ENCODE measurements at regions not wholly inside any gene's neighbourhood (a gene's known extent, or its start where the extent isn't known, plus 50 kb on each side); places are given as distances from the start of the nearest gene placed in this dataset.
"Not testable (repeated sequence)": the region's sequence is repeated elsewhere in the genome, so short reads cannot be mapped to it uniquely, and the experiment has no call there.

DNA sequence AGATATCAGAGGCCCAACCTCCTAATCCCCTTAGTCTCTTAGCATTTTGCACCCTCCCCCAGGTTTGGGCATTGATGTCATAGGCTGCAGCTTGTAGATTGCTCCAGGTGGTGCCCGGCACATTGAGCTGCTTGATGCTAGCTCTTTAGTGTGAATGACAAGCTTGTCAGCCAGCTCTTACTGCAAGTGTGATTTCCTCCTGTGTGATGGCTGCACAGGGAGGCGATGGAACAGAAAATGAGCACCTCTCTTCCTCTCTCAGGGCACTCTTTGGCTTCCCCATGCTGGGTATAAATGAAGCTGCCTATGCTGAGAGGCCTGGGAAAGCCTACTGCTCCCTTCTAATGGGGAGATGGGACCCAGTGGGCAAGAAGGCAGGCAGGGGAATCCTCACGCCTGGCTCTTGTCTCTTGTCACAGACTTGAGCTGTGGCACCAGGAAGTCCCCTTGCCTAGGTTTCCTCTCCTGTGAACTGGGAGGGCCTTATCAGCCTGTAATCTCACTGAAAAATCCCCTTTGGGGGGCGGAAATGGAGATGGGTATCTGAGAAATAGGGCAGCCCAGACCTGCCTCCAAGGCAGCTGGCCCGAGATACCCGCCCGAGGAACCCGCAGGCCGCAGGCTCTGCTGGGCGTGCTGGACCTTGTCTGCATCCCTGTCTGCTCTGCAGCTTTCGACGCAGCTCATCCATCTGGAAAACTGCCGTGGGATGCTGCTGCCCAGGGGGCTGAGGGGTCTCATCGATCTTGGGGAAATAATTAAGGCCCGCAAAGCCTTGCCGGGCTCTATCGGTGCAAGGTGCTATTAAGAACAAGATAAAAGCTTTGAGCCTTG is 163.5 kb upstream of the CXCR4 start:
- Histone ChIP-seq H3K27me3 (peaks cover 3% of the 10 kb centered on the region), H3K4me3 (no peak overlapping the region), H3K4me1 (no peaks in the 10 kb centered on the region), H3K36me3 (no peaks in the 10 kb centered on the region), H3K9me3 (no peaks in the 10 kb centered on the region), H3K27ac (no peak overlapping the region)
- TF ChIP-seq, protein P1, sequence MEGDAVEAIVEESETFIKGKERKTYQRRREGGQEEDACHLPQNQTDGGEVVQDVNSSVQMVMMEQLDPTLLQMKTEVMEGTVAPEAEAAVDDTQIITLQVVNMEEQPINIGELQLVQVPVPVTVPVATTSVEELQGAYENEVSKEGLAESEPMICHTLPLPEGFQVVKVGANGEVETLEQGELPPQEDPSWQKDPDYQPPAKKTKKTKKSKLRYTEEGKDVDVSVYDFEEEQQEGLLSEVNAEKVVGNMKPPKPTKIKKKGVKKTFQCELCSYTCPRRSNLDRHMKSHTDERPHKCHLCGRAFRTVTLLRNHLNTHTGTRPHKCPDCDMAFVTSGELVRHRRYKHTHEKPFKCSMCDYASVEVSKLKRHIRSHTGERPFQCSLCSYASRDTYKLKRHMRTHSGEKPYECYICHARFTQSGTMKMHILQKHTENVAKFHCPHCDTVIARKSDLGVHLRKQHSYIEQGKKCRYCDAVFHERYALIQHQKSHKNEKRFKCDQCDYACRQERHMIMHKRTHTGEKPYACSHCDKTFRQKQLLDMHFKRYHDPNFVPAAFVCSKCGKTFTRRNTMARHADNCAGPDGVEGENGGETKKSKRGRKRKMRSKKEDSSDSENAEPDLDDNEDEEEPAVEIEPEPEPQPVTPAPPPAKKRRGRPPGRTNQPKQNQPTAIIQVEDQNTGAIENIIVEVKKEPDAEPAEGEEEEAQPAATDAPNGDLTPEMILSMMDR (IDR thresholded peaks at IDR 0.05): no peak
- TF ChIP-seq POLR2AphosphoS5 (IDR thresholded peaks at IDR 0.05): no peak
- no peak for TF ChIP-seq POLR2A (IDR thresholded peaks at IDR 0.05)
- no peak for TF ChIP-seq EP300 (IDR thresholded peaks at IDR 0.05)
- DNase-seq (ENCODE audit: low spot score in 2 of 2): no peak
- 66% methylated on average over 17 of the region's 17 CpGs for WGBS

DNA sequence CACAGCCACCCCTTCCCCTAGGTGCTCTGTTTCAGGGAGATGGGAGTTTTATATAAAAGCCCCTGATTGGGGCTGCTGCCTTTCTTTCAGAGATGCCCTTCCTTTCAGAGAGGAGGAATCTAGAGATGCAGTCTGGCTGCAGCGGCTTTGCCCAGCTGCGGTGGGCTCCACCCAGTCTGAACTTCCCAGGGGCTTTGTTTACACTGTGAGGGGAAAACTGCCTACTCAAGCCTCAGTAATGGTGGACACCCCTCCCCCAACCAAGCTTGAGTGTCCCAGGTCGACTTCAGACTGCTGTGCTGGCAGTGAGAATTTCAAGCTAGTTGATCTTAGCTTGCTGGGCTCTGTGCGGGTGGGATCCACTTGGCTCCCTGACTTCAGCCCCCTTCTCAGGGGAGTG is 148.4 kb upstream of the CXCR4 start:
- H3K9me3 ChIP-seq; H3K27me3 ChIP-seq; H3K36me3 ChIP-seq; DNase-seq (ENCODE audit: low spot score in 2 of 2); H3K27ac ChIP-seq; H3K4me1 ChIP-seq; H3K4me3 ChIP-seq: not testable (repeated sequence)
- WGBS: no CpG with 5 or more reads among the region's 4 CpGs

DNA sequence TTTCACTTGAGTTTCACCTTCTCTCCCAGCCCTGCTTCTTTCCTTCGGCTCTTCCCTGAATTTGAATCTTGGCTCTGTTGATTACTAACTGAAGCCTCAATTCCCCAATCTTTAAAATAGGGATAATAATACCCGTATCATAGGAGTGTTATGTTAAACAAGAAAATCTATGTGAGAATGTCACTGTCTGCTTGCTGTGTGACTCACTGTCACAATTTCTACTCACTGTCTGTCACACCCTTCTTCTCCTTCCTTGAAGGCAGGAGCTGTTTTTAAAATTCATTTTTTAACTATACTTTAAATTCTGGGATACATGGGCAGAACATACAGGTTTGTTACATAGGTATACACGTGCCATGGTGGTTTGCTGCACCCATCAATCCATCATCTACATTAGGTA is 141.6 kb upstream of the CXCR4 start:
- Histone ChIP-seq H3K4me1 (no peaks in the 10 kb centered on the region), H3K4me3 (no peak overlapping the region), H3K27me3 (no peaks in the 10 kb centered on the region), H3K9me3 (no peaks in the 10 kb centered on the region), H3K27ac (no peak overlapping the region), H3K36me3 (no peaks in the 10 kb centered on the region)
- 87% methylated on average over 3 of the region's 3 CpGs for WGBS
- TF ChIP-seq POLR2AphosphoS5 (IDR thresholded peaks at IDR 0.05) (no peak), EP300 (IDR thresholded peaks at IDR 0.05) (no peak), POLR2A (IDR thresholded peaks at IDR 0.05) (no peak)
- TF ChIP-seq, protein P1 (IDR thresholded peaks at IDR 0.05): no peak
- no peak for DNase-seq (ENCODE audit: low spot score in 2 of 2)

DNA sequence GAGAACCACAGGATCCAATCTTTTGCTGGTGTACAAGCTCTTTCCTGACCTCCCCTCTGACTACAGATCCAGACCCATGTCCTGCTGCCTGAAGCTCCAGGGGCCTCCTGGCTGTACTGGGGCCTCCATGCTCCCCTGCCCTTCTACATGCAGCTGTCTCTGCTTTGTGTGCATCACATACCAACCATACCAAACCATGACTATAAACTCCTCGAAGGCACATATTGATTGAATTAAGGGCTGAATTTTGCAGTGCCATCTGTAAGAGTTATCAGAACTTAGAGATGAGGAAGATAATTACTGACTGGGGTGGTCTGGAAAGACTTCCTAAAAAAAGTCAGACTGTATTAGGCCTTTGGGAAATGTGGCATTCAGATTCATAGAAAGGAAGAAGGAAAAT is 139.9 kb upstream of the CXCR4 start:
- TF ChIP-seq POLR2AphosphoS5 (IDR thresholded peaks at IDR 0.05) (no peak), POLR2A (IDR thresholded peaks at IDR 0.05) (no peak), EP300 (IDR thresholded peaks at IDR 0.05) (no peak)
- TF ChIP-seq, protein P1 (IDR thresholded peaks at IDR 0.05): no peak
- no peak overlapping the region for H3K27ac ChIP-seq
- no peaks in the 10 kb centered on the region for H3K4me1 ChIP-seq
- no peaks in the 10 kb centered on the region for H3K36me3 ChIP-seq
- no peaks in the 10 kb centered on the region for H3K9me3 ChIP-seq
- WGBS: 38% methylated on average over 1 of the region's 1 CpG
- H3K4me3 ChIP-seq: no peak overlapping the region
- no peaks in the 10 kb centered on the region for H3K27me3 ChIP-seq
- no peak for DNase-seq (ENCODE audit: low spot score in 2 of 2)

DNA sequence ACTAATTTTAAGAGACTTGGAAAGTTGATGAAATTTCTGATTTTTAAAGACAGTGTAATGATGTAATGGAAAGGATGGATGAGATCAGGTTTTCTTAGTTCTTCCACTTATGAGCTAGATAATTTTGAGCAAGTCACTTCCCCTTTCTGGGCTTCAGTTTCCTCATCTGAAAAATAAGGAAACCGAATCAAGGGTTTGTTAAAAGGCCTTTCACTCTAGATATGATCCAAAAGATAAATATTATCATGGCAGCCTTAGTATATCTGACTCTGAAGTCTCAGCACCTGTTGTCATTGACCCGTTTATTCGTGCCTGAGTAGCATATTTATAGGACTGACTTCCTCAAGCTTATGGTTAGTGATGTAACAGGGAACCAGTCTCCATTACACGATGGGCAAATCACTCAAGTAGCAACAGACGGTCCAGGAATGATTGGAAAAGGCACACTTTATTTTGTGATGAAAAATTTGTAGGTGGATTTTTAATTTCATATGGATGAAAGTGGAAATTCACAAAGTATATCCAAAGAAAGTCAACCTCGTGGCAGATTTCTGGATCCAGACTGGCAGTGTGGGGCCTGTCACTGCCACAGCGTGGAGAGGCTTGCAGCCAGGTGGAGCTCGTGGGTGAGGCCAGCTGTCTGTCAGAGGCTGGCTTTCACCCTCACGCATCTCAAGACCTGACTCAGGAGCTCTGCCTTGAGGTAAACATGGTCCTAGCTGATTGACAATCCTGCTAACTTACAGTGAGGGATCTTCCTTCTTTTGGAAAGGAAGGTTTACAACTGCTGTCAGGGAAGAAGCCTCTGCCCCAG is 137.9 kb upstream of the CXCR4 start:
- H3K9me3 ChIP-seq: no peaks in the 10 kb centered on the region
- WGBS: 68% methylated on average over 9 of the region's 9 CpGs
- H3K4me3 ChIP-seq: no peak overlapping the region
- H3K36me3 ChIP-seq: no peaks in the 10 kb centered on the region
- H3K27me3 ChIP-seq: no peaks in the 10 kb centered on the region
- H3K4me1 ChIP-seq: no peaks in the 10 kb centered on the region
- TF ChIP-seq POLR2A (IDR thresholded peaks at IDR 0.05): no peak
- TF ChIP-seq, protein P1 (IDR thresholded peaks at IDR 0.05): no peak
- TF ChIP-seq EP300 (IDR thresholded peaks at IDR 0.05): no peak
- no peak for TF ChIP-seq POLR2AphosphoS5 (IDR thresholded peaks at IDR 0.05)
- H3K27ac ChIP-seq: no peak overlapping the region
- no peak for DNase-seq (ENCODE audit: low spot score in 2 of 2)
